Aorta (tissue), 5 donors: ENCODE measurements at regions not wholly inside any gene's neighbourhood (a gene's known extent, or its start where the extent isn't known, plus 50 kb on each side); places are given as distances from the start of the nearest gene placed in this dataset.

Experiments
- ATAC-seq: fragments of 200-7000 bp; cut with Tn5 transposase; one replicate; pipeline ENCODE4 v1.9.1; 2022; ENCODE audit warnings: moderate library complexity; ENCODE audit not compliant: low FRiP score
- DNase-seq, 2 donors: peaks; one replicate each; pipeline ENCODE4 v3.0.0-alpha.2; 2020
- H3K27ac ChIP-seq, 2 donors: one replicate each; pipeline ENCODE4 v1.5.1; 2013; ENCODE audit warnings: low read length in 2 of 2, mild to moderate bottlenecking in 2 of 2, moderate library complexity in 2 of 2, control low read depth in 1 of 2, inconsistent platforms in 1 of 2, low read depth in 1 of 2
- H3K27me3 ChIP-seq, 2 donors: one replicate each; pipeline ENCODE4 v1.6.1; 2013; ENCODE audit warnings: control low read depth in 1 of 2, low read length in 1 of 2, mild to moderate bottlenecking in 1 of 2, moderate library complexity in 1 of 2; ENCODE audit not compliant: insufficient read depth in 2 of 2, control insufficient read depth in 1 of 2
- H3K36me3 ChIP-seq, 2 donors: one replicate each; pipeline ENCODE4 v1.6.1; 2013; ENCODE audit warnings: control low read depth in 1 of 2, low read length in 1 of 2, mild to moderate bottlenecking in 1 of 2; ENCODE audit not compliant: insufficient read depth in 2 of 2, control insufficient read depth in 1 of 2
- H3K4me1 ChIP-seq, 2 donors: one replicate each; pipeline ENCODE4 v1.6.1; 2013; ENCODE audit warnings: low read length in 2 of 2, control low read depth in 1 of 2, mild to moderate bottlenecking in 1 of 2, moderate library complexity in 1 of 2; ENCODE audit not compliant: insufficient read depth in 2 of 2, control insufficient read depth in 1 of 2
- H3K4me3 ChIP-seq, 2 donors: one replicate each; pipeline ENCODE4 v1.5.1; 2013; ENCODE audit warnings: low read length in 2 of 2, control low read depth in 1 of 2, mild to moderate bottlenecking in 1 of 2
- H3K9me3 ChIP-seq: one replicate; pipeline ENCODE4 v1.6.1; 2013; ENCODE audit warnings: mild to moderate bottlenecking, low read length; ENCODE audit not compliant: control insufficient read depth
- WGBS, 2 donors: extraction: QIAGEN DNeasy Blood & Tissue Kit; methylation state at CpG; one replicate each; pipeline ENCODE4 v1.1.7; 2013; 5-methylcytosine and 5-hydroxymethylcytosine counted together
- intact Hi-C, 2 donors: fragments of 100-400 bp; cut with DNase I; formaldehyde crosslinking; loops; one replicate each; pipeline versions ENCODE4 v1.14.2 to v1.15.0; 2022
- donor health status: healthy with polysubstance abuse.
- donor health status: Bipolar disorder and iron deficiency.
- donor health status: DM: no; HTN: no; CAD: no.
- donor health status: DM: no; HTN: no; CAD: no.
- donor health status: DM: yes; HTN: yes; CAD: no.

- no peak for ATAC-seq
Observed at GRCh38 chr4:20046179-20046578, 205.5 kb upstream of the SLIT2 start.

GRCh38 chr4:20044966-20045365 is 206.7 kb upstream of the SLIT2 start:
- Histone ChIP-seq H3K36me3 (no peaks in the 10 kb centered on the region), H3K27me3 (no peaks in the 10 kb centered on the region), H3K4me1 (no peaks in the 10 kb centered on the region), H3K9me3 (no peaks in the 10 kb centered on the region), H3K27ac (no peak overlapping the region), H3K4me3 (no peak overlapping the region)
- WGBS, 2 donors, result 79 to 89% methylated on average over 3 of the region's 3 CpGs
- no peak for DNase-seq
- intact Hi-C loops, result no loop called here
- ATAC-seq, result no peak

More at GRCh38 chr4:20046179-20046578, 205.5 kb upstream of the SLIT2 start:
- Histone ChIP-seq H3K4me3 (no peak overlapping the region), H3K27ac (no peak overlapping the region), H3K9me3 (no peaks in the 10 kb centered on the region), H3K4me1 (no peaks in the 10 kb centered on the region), H3K36me3 (no peaks in the 10 kb centered on the region), H3K27me3 (no peaks in the 10 kb centered on the region)
- DNase-seq, result no peak
- WGBS, 2 donors, result 94 to 97% methylated on average over 4 of the region's 4 CpGs
- intact Hi-C loops, result no loop called here

DNA sequence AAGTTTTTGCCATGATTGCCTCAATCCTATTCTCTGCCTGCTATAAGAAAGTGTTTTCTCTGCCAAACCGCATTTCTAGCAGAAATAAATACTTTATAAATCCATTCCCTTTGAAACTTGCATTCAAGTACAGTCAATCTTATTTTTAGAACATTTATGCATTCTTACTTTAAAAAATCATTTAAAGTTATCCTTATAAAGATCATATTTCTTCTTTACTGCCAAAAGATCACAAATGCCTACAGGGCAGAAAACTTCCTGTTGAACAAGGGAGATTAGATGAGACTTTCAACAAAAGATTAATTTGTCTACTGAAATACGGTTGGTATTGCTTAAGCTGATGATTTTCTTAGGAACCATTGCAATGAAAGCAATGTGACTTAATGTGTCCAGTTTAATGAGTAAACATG is 207.2 kb upstream of the SLIT2 start:
- DNase-seq (no peak), ATAC-seq (no peak)
- 28 to 40% methylated on average over 2 of the region's 2 CpGs for WGBS, 2 donors
- Histone ChIP-seq H3K4me1 (no peaks in the 10 kb centered on the region), H3K4me3 (no peak overlapping the region), H3K9me3 (no peaks in the 10 kb centered on the region), H3K27ac (no peak overlapping the region), H3K36me3 (no peaks in the 10 kb centered on the region), H3K27me3 (no peaks in the 10 kb centered on the region)
- intact Hi-C loops, result no loop called here

DNA sequence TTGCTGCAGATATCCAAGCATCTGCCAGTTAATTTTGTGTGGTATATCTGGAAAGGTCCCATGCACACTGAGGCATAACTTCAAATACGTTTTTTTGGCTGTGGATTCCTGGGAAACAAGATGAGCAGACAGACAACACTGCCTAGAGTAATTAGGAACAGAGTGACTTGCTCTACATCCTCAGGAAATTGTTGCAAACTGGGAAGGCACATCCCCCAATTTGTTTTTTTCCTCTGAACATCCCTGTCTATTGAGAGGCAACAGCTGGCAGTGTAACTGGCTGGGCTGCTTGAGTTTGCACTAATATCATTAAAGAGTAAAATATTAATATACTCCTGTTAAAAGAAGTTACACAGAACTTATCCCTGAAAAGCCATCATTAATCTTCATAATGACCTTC is 207.7 kb upstream of the SLIT2 start:
- 39 to 43% methylated on average over 1 of the region's 1 CpG for WGBS, 2 donors
- ATAC-seq (no peak), DNase-seq (no peak)

DNA sequence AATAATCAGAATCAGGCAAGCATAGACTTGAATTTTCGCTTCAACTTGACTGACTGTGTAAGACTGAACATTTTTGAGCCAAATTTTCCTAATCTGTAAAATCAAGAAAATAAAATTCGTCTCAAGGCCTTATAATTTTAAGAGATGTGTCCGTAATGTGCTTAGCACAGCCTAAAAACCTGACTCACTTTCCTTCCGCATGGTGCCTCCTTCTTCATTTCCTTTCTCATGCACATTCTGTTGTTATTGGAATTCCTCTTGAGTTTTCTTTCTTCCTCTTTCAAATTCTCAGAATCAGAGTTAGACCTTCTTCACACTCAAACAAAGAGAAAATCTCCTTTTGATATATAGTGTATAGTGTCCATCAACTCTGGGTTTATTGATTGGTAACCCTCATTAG is 208.9 kb upstream of the SLIT2 start:
- no peaks in the 10 kb centered on the region for H3K9me3 ChIP-seq
- H3K36me3 ChIP-seq, result no peaks in the 10 kb centered on the region
- H3K27ac ChIP-seq, result no peak overlapping the region
- intact Hi-C loops, result no loop called here
- no peaks in the 10 kb centered on the region for H3K27me3 ChIP-seq
- ATAC-seq (no peak), DNase-seq (no peak)
- H3K4me3 ChIP-seq, result no peak overlapping the region
- 71 to 74% methylated on average over 4 of the region's 4 CpGs for WGBS, 2 donors
- no peaks in the 10 kb centered on the region for H3K4me1 ChIP-seq

More for the DNA sequence above, 207.7 kb upstream of the SLIT2 start:
- H3K27ac ChIP-seq, result no peak overlapping the region
- no peaks in the 10 kb centered on the region for H3K36me3 ChIP-seq
- H3K9me3 ChIP-seq, result no peaks in the 10 kb centered on the region
- no peaks in the 10 kb centered on the region for H3K4me1 ChIP-seq
- intact Hi-C loops, result no loop called here
- H3K4me3 ChIP-seq, result no peak overlapping the region
- H3K27me3 ChIP-seq, result no peaks in the 10 kb centered on the region

GRCh38 chr4:20041839-20042407 is 209.8 kb upstream of the SLIT2 start:
- no peak for ATAC-seq
- no peak for DNase-seq
- intact Hi-C loops, result no loop called here
- no peaks in the 10 kb centered on the region for H3K4me1 ChIP-seq
- no peak overlapping the region for H3K4me3 ChIP-seq
- no peak overlapping the region for H3K27ac ChIP-seq
- no peaks in the 10 kb centered on the region for H3K9me3 ChIP-seq
- H3K36me3 ChIP-seq, result no peaks in the 10 kb centered on the region
- no peaks in the 10 kb centered on the region for H3K27me3 ChIP-seq
- 94 to 96% methylated on average over 2 of the region's 2 CpGs for WGBS, 2 donors

DNA sequence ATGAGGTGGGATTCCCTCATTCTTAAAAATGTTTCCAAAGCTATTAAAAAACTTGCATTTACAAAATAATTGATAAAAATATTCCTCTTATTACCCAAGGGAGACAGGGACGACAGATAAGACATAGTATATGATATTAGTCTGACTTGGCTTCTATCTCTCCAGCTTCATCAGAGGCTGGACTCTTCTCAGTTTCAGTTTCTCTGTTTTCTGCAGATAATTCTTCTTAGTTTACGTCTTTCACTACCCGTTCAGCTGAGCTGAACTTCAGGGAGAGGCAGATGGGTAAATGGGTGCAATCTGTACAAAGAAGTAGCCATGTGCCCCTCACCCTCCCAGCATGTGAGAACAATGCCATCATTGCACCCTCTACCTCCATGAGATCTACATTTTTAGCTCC is 214.0 kb upstream of the SLIT2 start:
- 66 to 81% methylated on average over 3 of the region's 3 CpGs for WGBS, 2 donors
- H3K4me1 ChIP-seq, result no peaks in the 10 kb centered on the region
- no peaks in the 10 kb centered on the region for H3K27me3 ChIP-seq
- no peak overlapping the region for H3K27ac ChIP-seq
- no peak for DNase-seq
- no peaks in the 10 kb centered on the region for H3K36me3 ChIP-seq
- no peaks in the 10 kb centered on the region for H3K9me3 ChIP-seq
- ATAC-seq, result no peak
- H3K4me3 ChIP-seq, result no peak overlapping the region
- intact Hi-C loops, result no loop called here

- ATAC-seq (no peak), DNase-seq (no peak)
- Histone ChIP-seq H3K27ac (no peak overlapping the region), H3K4me1 (no peaks in the 10 kb centered on the region), H3K36me3 (no peaks in the 10 kb centered on the region), H3K27me3 (no peaks in the 10 kb centered on the region), H3K9me3 (peaks cover 1% of the 10 kb centered on the region), H3K4me3 (no peak overlapping the region)
- intact Hi-C loops, result no loop called here
Observed at GRCh38 chr4:20030108-20030507, 221.6 kb upstream of the SLIT2 start.

- Histone ChIP-seq H3K4me1 (no peaks in the 10 kb centered on the region), H3K27ac (no peak overlapping the region), H3K36me3 (no peaks in the 10 kb centered on the region), H3K27me3 (no peaks in the 10 kb centered on the region), H3K9me3 (peaks cover 1% of the 10 kb centered on the region), H3K4me3 (no peak overlapping the region)
- intact Hi-C loops, result no loop called here
- 89 to 93% methylated on average over 4 of the region's 4 CpGs for WGBS, 2 donors
- ATAC-seq, result no peak
- no peak for DNase-seq
Observed at GRCh38 chr4:20028645-20029044, 223.1 kb upstream of the SLIT2 start.
